ENCODE measurements at regions not wholly inside any gene's neighbourhood (a gene's known extent, or its start where the extent isn't known, plus 50 kb on each side); places are given as distances from the start of the nearest gene placed in this dataset.

- H3K4me3 ChIP-seq: no peak overlapping the region
- ATAC-seq (ENCODE audit: low FRiP score in 2 of 2) (no peak), DNase-seq (no peak)
- 94 to 100% methylated on average over 1 of the region's 1 CpG for WGBS, 2 donors
- H3K4me1 ChIP-seq: no peaks in the 10 kb centered on the region
- no peaks in the 10 kb centered on the region for H3K36me3 ChIP-seq
- no peak overlapping the region for H3K27ac ChIP-seq
- peaks cover 0 to 2% (median 0%) of the 10 kb centered on the region in 4 donors for H3K9me3 ChIP-seq
- H3K27me3 ChIP-seq: no peaks in the 10 kb centered on the region
- TF ChIP-seq CTCF (IDR thresholded peaks at IDR 0.05) (no peak), EP300 (IDR thresholded peaks at IDR 0.05) (no peak), POLR2A (IDR thresholded peaks at IDR 0.05) (no peak), POLR2AphosphoS5 (IDR thresholded peaks at IDR 0.05) (no peak)
Observed at GRCh38 chr18:53764086-53764485, 460.4 kb downstream of the MBD2 start.

- DNase-seq (no peak), ATAC-seq (ENCODE audit: low FRiP score in 2 of 2) (no peak)
- WGBS, 2 donors: 38 to 50% methylated on average over 2 of the region's 2 CpGs
- Histone ChIP-seq H3K27ac (no peak overlapping the region), H3K4me3 (no peak overlapping the region), H3K4me1 (peaks cover 0 to 19% (median 4%) of the 10 kb centered on the region in 4 donors), H3K9me3 (no peaks in the 10 kb centered on the region), H3K27me3 (no peaks in the 10 kb centered on the region), H3K36me3 (no peaks in the 10 kb centered on the region)
- no peak for TF ChIP-seq CTCF (IDR thresholded peaks at IDR 0.05)
- TF ChIP-seq POLR2A (IDR thresholded peaks at IDR 0.05): no peak
- no peak for TF ChIP-seq EP300 (IDR thresholded peaks at IDR 0.05)
- TF ChIP-seq POLR2AphosphoS5 (IDR thresholded peaks at IDR 0.05): no peak
Observed at GRCh38 chr18:53757328-53757727, 467.1 kb downstream of the MBD2 start.

GRCh38 chr18:53756610-53756972, 467.9 kb downstream of the MBD2 start:
- DNase-seq: no peak
- H3K27ac ChIP-seq: peak overlapping the region in 3 of 4 donors; percentile 45 to 79 (median 76)
- TF ChIP-seq EP300 (IDR thresholded peaks at IDR 0.05): no peak
- 45 to 56% methylated on average over 3 of the region's 3 CpGs for WGBS, 2 donors
- no peak overlapping the region for H3K4me3 ChIP-seq
- H3K4me1 ChIP-seq: peaks cover 0 to 19% (median 4%) of the 10 kb centered on the region in 4 donors
- no peaks in the 10 kb centered on the region for H3K36me3 ChIP-seq
- ATAC-seq (ENCODE audit: low FRiP score in 2 of 2): peak in 1 of 2 donors; percentile 52
- H3K9me3 ChIP-seq: no peaks in the 10 kb centered on the region
- no peaks in the 10 kb centered on the region for H3K27me3 ChIP-seq

- 65 to 69% methylated on average over 5 of the region's 5 CpGs for WGBS, 2 donors
- ATAC-seq (ENCODE audit: low FRiP score in 2 of 2): peak; percentile 55 to 88
- H3K9me3 ChIP-seq: no peaks in the 10 kb centered on the region
- H3K36me3 ChIP-seq: no peaks in the 10 kb centered on the region
- no peaks in the 10 kb centered on the region for H3K27me3 ChIP-seq
- H3K4me3 ChIP-seq: no peak overlapping the region
- H3K4me1 ChIP-seq: peaks cover 0 to 19% (median 4%) of the 10 kb centered on the region in 4 donors
- H3K27ac ChIP-seq: peak overlapping the region; percentile 57 to 79 (median 73)
- peak in 1 of 2 donors; percentile 75 for DNase-seq
- TF ChIP-seq EP300 (IDR thresholded peaks at IDR 0.05) (peak in 2 of 4 donors; percentile 37 to 76), CTCF (IDR thresholded peaks at IDR 0.05) (no peak), POLR2AphosphoS5 (IDR thresholded peaks at IDR 0.05) (peak; percentile 37 to 48)
Observed at GRCh38 chr18:53755914-53756609, 468.4 kb downstream of the MBD2 start.

GRCh38 chr18:53754154-53754553, 470.3 kb downstream of the MBD2 start:
- no peak for ATAC-seq (ENCODE audit: low FRiP score in 2 of 2)
- no peak for TF ChIP-seq POLR2AphosphoS5 (IDR thresholded peaks at IDR 0.05)
- no peak for TF ChIP-seq POLR2A (IDR thresholded peaks at IDR 0.05)
- TF ChIP-seq CTCF (IDR thresholded peaks at IDR 0.05): no peak
- TF ChIP-seq EP300 (IDR thresholded peaks at IDR 0.05): no peak
- no peak for DNase-seq
- H3K9me3 ChIP-seq: no peaks in the 10 kb centered on the region
- H3K27ac ChIP-seq: no peak overlapping the region
- H3K4me3 ChIP-seq: no peak overlapping the region
- peaks cover 0 to 19% (median 4%) of the 10 kb centered on the region in 4 donors for H3K4me1 ChIP-seq
- no peaks in the 10 kb centered on the region for H3K36me3 ChIP-seq
- no peaks in the 10 kb centered on the region for H3K27me3 ChIP-seq
